Esophagus squamous epithelium (tissue), 5 donors: ENCODE measurements at regions not wholly inside any gene's neighbourhood (a gene's known extent, or its start where the extent isn't known, plus 50 kb on each side); places are given as distances from the start of the nearest gene placed in this dataset.

Experiments used
- DNase-seq: peaks from one replicate; lab custom pipeline; 2025; lab: John Stamatoyannopoulos, UW
- H3K27ac ChIP-seq, 4 donors: fragments of 200-600 bp; sonication (generic); one replicate each; pipeline ENCODE4 v1.5.1; 2016 to 2019; ENCODE audit warnings: mild to moderate bottlenecking in 1 of 4
- H3K27me3 ChIP-seq, 4 donors: fragments of 200-600 bp; sonication (generic); 1 replicate in 3 of 4; 2 replicates in 1 of 4; pipeline versions ENCODE4 v1.5.1 to v1.6.0; 2017 to 2021; ENCODE audit warnings: antibody characterized with exemption in 1 of 4
- H3K36me3 ChIP-seq, 3 donors: fragments of 200-600 bp; sonication (generic); one replicate each; pipeline ENCODE4 v1.5.1; 2016 to 2019
- H3K4me1 ChIP-seq, 3 donors: fragments of 200-600 bp; sonication (generic); one replicate each; pipeline ENCODE4 v1.5.1; 2017 to 2019
- H3K4me3 ChIP-seq, 4 donors: fragments of 200-600 bp; sonication (generic); 1 replicate in 3 of 4; 2 replicates in 1 of 4; pipeline ENCODE4 v1.5.1; 2016 to 2019; ENCODE audit warnings: mild to moderate bottlenecking in 2 of 4, moderate library complexity in 1 of 4
- H3K9me3 ChIP-seq, 3 donors: fragments of 200-600 bp; sonication (generic); one replicate each; pipeline ENCODE4 v1.5.1; 2016 to 2019
- CTCF ChIP-seq, 6 experiments: fragments of 450-650 bp in 4 of 6; fragments of 200-600 bp in 2 of 6; sonication (generic) in 2 of 6; IDR thresholded peaks; one replicate each; pipeline ENCODE4 v1.5.1; 2016 to 2019; ENCODE audit warnings: antibody characterized with exemption in 6 of 6, mild to moderate bottlenecking in 4 of 6, moderate library complexity in 4 of 6
- POLR2A ChIP-seq, 4 donors: fragments of 450-650 bp; IDR thresholded peaks; one replicate each; pipeline ENCODE4 v1.6.1; 2017; ENCODE audit warnings: antibody characterized with exemption in 4 of 4, mild to moderate bottlenecking in 4 of 4, moderate library complexity in 3 of 4
- WGBS, 2 donors: methylation state at CpG; one replicate each; pipeline ENCODE4 v1.1.5; 2018; 5-methylcytosine and 5-hydroxymethylcytosine counted together
- intact Hi-C: fragments of 100-400 bp; cut with DNase I; formaldehyde crosslinking; loops from one replicate; pipeline ENCODE4 v1.15.0; 2022
- donor health status: DM: yes; HTN: yes; CAD: no.

DNA sequence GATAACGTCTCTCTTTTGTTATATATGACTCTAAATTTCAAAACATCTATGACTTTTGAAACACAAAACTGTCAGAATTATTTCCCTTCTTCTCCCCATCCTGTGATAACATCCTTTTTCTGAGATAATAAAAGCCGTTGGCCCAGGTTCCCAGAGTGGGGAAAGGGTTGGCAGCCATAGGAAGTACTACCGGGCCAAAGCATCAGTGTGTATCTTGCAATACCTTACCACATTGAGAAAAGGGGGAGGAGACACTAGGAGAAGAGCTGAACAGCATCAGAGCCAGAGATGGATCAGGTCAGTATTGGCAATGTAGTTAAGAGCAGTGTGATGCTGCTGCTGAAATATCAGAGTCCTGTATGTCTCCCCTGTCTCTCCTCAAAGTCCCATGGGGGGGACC, 210.0 kb upstream of the PROK2 start:
- peaks cover 0 to 3% (median 0%) of the 10 kb centered on the region in 4 donors for H3K27me3 ChIP-seq
- no peak for DNase-seq
- H3K9me3 ChIP-seq, result peaks cover 0 to 4% (median 0%) of the 10 kb centered on the region in 3 donors
- no peak overlapping the region for H3K27ac ChIP-seq
- TF ChIP-seq POLR2A (IDR thresholded peaks at IDR 0.05) (no peak), CTCF (IDR thresholded peaks at IDR 0.05) (no peak)
- no peaks in the 10 kb centered on the region for H3K4me1 ChIP-seq
- H3K36me3 ChIP-seq, result no peaks in the 10 kb centered on the region
- intact Hi-C loops, result no loop called here
- WGBS, 2 donors, result 40 to 64% methylated on average over 2 to 3 of the region's 3 CpGs
- no peak overlapping the region for H3K4me3 ChIP-seq

GRCh38 chr3:71994203-71994602, 209.3 kb upstream of the PROK2 start:
- Histone ChIP-seq H3K4me3 (no peak overlapping the region), H3K4me1 (no peaks in the 10 kb centered on the region), H3K9me3 (peaks cover 0 to 4% (median 0%) of the 10 kb centered on the region in 3 donors), H3K27me3 (peaks cover 0 to 3% (median 0%) of the 10 kb centered on the region in 4 donors), H3K27ac (no peak overlapping the region), H3K36me3 (no peaks in the 10 kb centered on the region)
- WGBS, 2 donors, result 76% methylated on average over 6 to 8 of the region's 8 CpGs
- intact Hi-C loops, result no loop called here
- TF ChIP-seq CTCF (IDR thresholded peaks at IDR 0.05), result no peak
- no peak for TF ChIP-seq POLR2A (IDR thresholded peaks at IDR 0.05)
- DNase-seq, result no peak

DNA sequence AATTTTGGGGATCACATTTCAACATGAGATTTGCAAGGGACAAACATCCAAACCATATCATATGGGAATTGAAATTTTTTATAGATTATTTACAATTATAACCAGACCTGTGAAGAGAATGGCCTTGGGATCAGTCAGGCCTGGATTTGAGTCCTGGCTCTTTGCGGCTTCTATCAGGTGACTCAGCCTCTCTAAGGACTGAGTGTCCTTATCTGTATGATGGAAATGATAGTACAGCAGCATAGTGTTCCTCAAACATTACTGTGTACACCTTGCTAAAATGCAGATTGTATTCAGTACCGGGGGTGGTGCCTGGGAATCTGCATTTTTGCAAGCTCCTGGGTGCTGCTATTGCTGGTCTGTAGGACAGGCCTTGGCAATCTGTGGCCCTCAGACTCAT, 206.7 kb upstream of the PROK2 start:
- DNase-seq, result no peak
- Histone ChIP-seq H3K4me1 (no peaks in the 10 kb centered on the region), H3K36me3 (no peaks in the 10 kb centered on the region), H3K9me3 (peaks cover 0 to 4% (median 0%) of the 10 kb centered on the region in 3 donors), H3K27me3 (peaks cover 0 to 3% (median 0%) of the 10 kb centered on the region in 4 donors), H3K27ac (no peak overlapping the region), H3K4me3 (no peak overlapping the region)
- WGBS, 2 donors, result 50 to 64% methylated on average over 2 of the region's 2 CpGs
- no peak for TF ChIP-seq CTCF (IDR thresholded peaks at IDR 0.05)
- no peak for TF ChIP-seq POLR2A (IDR thresholded peaks at IDR 0.05)
- intact Hi-C loops, result no loop called here

- no peak for DNase-seq
- Histone ChIP-seq H3K27me3 (no peaks in the 10 kb centered on the region), H3K4me3 (no peak overlapping the region), H3K36me3 (no peaks in the 10 kb centered on the region), H3K4me1 (no peaks in the 10 kb centered on the region), H3K9me3 (peaks cover 0 to 4% (median 0%) of the 10 kb centered on the region in 3 donors), H3K27ac (no peak overlapping the region)
- TF ChIP-seq POLR2A (IDR thresholded peaks at IDR 0.05) (no peak), CTCF (IDR thresholded peaks at IDR 0.05) (no peak)
- intact Hi-C loops, result no loop called here
- 83 to 94% methylated on average over 3 of the region's 3 CpGs for whole genome bisulfite sequencing, 2 donors
Measured at GRCh38 chr3:71991046-71991445, 206.1 kb upstream of the PROK2 start.

DNA sequence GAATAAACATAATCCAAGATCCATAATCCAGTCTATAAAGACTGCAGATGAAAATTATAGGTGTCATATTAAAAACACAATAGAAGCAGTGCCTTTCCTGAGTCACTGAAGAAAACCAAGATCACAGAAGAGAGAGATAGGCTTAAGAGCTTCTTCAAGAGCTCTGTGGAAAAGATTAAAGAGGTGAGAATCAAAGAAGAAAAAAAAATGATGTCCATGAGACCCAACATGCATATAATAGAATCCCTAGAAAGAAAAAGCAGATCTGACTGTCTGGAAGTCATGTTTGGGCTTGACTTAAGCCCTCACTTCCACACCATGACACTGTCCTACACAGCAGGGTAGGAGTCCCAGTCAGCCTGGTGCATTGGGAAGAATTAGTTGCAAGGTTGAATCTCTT, 205.6 kb upstream of the PROK2 start:
- TF ChIP-seq POLR2A (IDR thresholded peaks at IDR 0.05) (no peak), CTCF (IDR thresholded peaks at IDR 0.05) (no peak)
- no peaks in the 10 kb centered on the region for H3K27me3 ChIP-seq
- H3K36me3 ChIP-seq, result no peaks in the 10 kb centered on the region
- H3K9me3 ChIP-seq, result peaks cover 0 to 4% (median 0%) of the 10 kb centered on the region in 3 donors
- no peak for DNase-seq
- intact Hi-C loops, result no loop called here
- H3K4me1 ChIP-seq, result no peaks in the 10 kb centered on the region
- H3K27ac ChIP-seq, result no peak overlapping the region
- H3K4me3 ChIP-seq, result no peak overlapping the region
